C4-2B (cell line): ENCODE measurements at regions not wholly inside any gene's neighbourhood (a gene's known extent, or its start where the extent isn't known, plus 50 kb on each side); places are given as distances from the start of the nearest gene placed in this dataset.
"Not testable (repeated sequence)": the region's sequence is repeated elsewhere in the genome, so short reads cannot be mapped to it uniquely, and the experiment has no call there.

ENCODE experiments used
- H3K27ac ChIP-seq: fragments of 450-650 bp; 2 replicates; pipeline ENCODE4 v1.5.1; 2017
- ZFX ChIP-seq: fragments of 450-650 bp; IDR thresholded peaks from 2 replicates; pipeline ENCODE4 v1.6.1; 2017
- TF ChIP-seq, protein P1 (sequence below): fragments of 450-650 bp; conservative IDR thresholded peaks from 2 replicates; pipeline ENCODE4 v1.5.1; 2017; ENCODE audit warnings: mild to moderate bottlenecking

DNA sequence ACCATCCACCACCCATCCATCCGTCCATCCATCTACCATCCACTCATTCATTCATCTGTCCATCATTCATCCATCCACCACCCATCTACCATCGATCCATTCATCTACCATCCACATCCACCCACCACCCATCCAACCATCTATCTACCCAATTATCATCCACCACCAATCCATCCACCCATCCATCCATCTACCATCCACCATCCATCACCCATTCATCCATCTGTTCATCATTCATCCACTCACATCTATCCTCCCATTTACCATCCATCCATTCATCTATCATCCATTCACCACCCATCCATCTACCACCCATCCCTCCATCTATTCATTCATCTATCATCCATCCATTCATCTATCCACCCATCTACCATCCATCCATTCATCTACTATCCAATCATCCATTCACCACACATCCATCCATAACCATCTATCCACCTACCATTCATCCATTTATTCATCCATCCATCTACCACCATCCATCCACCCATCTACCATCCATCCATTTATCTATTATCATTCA is 188.8 kb downstream of the JCAD start:
- TF ChIP-seq, protein P1, sequence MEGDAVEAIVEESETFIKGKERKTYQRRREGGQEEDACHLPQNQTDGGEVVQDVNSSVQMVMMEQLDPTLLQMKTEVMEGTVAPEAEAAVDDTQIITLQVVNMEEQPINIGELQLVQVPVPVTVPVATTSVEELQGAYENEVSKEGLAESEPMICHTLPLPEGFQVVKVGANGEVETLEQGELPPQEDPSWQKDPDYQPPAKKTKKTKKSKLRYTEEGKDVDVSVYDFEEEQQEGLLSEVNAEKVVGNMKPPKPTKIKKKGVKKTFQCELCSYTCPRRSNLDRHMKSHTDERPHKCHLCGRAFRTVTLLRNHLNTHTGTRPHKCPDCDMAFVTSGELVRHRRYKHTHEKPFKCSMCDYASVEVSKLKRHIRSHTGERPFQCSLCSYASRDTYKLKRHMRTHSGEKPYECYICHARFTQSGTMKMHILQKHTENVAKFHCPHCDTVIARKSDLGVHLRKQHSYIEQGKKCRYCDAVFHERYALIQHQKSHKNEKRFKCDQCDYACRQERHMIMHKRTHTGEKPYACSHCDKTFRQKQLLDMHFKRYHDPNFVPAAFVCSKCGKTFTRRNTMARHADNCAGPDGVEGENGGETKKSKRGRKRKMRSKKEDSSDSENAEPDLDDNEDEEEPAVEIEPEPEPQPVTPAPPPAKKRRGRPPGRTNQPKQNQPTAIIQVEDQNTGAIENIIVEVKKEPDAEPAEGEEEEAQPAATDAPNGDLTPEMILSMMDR, result no peak
- TF ChIP-seq ZFX, result no peak
- no peak overlapping the region for H3K27ac ChIP-seq

DNA sequence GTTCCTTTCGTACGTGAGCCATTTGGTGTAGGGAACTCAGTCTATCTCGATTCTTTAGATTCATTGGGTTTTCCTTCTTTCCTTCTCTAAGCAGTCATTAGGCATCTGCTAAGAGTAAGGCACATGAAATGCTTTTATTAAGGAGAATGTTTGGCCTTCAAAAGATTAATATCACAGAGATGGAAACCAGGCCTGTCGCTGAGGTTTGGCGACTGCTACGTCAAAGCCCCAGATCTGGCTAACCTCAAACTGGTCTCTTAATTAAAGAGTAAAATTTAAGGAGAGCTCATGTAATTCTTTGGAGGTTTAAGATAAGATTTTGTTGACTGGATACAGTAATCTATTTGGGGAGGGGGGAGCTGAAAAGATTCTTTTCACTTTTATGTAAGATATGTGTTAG is 189.8 kb downstream of the JCAD start:
- H3K27ac ChIP-seq, result no peak overlapping the region
- no peak for TF ChIP-seq ZFX
- TF ChIP-seq, protein P1, result no peak

DNA sequence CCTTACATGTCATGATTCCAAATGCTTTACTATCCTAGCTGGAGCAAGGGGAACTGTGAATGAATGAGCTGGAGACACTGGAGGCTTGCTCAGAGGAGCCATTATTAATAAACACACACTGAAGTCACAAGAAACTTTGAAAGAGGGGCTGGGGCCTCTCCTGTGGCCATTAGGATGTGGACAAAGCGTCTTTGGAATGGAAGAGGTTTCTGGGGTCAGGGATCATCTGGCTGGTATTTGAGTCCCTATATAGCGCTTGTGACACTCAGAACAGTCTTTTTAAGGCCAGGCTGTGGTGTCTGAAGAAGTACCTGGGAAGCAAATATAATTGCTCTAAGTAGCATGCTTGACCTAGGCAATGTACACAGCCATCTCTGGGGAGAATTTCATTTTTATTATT is 193.0 kb downstream of the JCAD start:
- no peak for TF ChIP-seq ZFX
- no peak overlapping the region for H3K27ac ChIP-seq

DNA sequence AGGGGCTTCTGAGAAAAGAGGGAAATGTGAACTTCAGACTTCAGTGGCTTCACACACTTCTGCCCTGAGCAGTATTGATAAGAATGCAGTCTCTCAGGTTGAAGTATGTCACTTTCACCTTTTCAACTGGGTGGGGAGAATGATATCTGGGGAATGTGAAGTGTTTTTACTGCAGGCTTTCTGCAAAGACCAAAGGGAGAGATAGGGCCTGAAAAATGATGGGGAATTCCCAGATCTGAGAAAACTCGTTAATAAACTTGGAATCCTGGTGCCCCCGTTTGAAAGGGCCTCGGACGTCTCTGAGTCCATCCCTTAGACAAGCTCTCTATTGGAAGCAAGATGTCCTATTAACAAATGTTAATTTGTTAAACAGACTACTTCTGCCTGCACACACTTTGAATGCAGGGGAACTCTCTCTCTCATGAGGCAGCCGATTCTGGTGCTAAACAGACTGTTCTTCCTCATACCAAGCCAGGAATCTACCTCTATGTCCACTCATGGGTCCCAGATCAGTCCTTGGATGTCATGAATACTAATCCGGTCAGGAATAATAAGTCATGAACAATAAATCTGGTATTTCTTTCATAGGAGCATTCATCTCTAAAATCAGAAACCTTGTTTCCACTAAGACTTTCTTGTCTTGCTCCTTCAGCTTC is 193.6 kb downstream of the JCAD start:
- H3K27ac ChIP-seq, result no peak overlapping the region
- TF ChIP-seq, protein P1, result no peak
- no peak for TF ChIP-seq ZFX

DNA sequence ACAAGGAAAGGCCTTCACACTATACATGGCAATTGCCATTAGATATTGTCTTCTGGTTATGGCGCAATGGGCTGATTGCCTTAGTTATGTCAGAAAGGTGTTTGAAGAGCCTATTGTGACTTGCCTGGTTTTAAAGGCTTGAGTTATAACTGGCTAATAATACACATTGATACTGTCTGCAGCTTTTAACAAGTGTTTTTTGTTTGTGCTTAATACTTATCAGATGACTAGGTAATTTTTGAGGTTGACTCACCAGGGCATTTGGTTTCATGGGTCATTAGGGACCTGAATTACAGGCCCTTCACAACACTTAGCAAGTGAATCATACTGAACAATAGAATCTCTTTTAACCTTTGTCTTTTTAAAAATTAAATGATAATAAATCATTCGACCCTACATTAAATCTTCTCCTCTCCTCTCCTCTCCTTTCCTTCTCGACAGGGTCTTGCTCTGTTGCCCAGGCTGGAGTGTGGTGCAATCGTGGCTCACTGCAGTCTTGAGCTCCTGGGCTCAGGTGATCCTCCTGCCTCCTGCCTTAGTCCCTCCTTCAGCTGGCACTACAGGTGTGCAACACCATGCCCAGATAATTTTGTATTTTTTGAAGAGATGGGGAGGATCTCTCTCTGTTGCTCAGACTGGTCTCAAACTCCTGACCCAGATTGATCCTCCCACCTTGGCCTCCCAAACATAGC is 196.3 kb downstream of the JCAD start:
- no peak overlapping the region for H3K27ac ChIP-seq
- TF ChIP-seq, protein P1, result no peak
- TF ChIP-seq ZFX, result no peak

DNA sequence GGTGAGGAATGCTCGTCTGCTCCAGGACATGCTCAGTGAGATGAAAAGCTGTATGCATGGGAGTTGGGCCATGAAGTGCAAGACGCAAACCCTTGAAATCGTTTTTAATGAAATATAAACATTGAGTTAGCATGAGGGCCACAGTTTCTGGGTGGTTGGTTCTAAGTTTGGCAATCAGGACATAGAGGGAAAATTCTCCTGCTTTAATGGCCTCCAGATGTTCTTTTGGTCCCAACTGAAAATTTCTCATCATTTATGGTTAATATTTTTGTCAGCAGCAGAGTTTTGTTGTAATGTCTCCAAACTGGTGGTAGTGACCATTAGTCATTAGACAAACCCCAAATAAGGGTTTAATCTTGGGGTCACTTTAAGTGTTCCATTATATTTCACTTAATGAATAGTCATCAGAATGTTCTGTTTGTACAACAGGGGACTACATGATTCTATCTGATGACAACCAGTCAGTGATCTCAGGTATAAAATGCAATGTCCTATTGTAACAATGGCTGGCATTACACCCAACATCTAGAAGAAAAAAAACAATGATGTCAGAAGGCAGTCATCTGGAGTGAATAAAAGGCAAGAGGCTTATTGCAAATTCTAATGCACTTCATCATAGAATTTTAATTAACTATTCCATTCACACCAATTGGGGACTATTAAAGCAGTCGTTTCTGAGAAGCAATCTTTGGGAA is 197.4 kb downstream of the JCAD start:
- no peak overlapping the region for H3K27ac ChIP-seq
- TF ChIP-seq, protein P1, result no peak
- no peak for TF ChIP-seq ZFX

DNA sequence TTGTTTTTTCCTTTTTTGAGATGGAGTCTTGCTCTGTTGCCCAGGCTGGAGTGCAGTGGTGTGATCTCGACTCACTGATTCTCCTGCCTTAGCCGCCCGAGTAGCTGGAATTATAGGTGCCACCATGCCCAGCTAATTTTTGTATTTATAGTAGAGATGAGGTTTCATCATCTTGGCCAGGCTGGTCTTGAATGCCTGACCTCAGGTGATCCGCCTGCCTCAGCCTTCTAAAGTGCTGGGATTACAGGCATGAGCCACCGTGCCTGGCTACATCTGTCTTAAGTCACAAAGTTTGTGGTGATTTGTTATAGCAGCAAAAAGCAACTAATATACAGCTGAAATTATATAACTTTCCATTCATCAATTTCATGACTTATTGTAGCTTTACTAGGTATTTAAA is 198.2 kb downstream of the JCAD start:
- H3K27ac ChIP-seq, result not testable (repeated sequence)

DNA sequence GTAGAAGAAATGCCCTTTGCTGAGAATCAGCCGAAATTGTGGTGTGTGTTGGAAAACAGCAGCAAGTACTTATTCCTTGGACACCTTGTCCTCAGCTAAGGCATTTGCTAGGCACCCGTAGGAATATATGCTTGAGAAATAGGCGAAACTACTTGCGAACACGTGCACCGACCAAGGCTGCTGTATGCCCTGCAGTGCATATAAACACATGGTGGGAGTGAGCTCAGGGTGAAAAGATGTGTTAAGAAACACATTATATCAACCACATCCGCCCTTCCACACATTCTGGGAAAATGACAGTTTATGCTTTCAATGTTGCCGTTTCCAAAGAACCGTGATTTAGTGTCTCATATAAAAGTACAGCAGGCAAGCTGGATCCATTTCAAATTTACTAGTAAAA is 199.2 kb downstream of the JCAD start:
- TF ChIP-seq, protein P1, result no peak
- TF ChIP-seq ZFX, result no peak
- no peak overlapping the region for H3K27ac ChIP-seq
